ENCODE measurements at regions not wholly inside any gene's neighbourhood (a gene's known extent, or its start where the extent isn't known, plus 50 kb on each side); places are given as distances from the start of the nearest gene placed in this dataset.

GRCh38 chr3:181581656-181582055 lies 130.1 kb upstream of the SOX2 start:
- Mint-ChIP-seq H3K27ac (no peak overlapping the region), H3K4me1 (ENCODE audit: low read depth in 2 of 2) (no peaks in the 10 kb centered on the region), H3K27me3 (no peaks in the 10 kb centered on the region), H3K36me3 (ENCODE audit: insufficient read depth) (no peaks in the 10 kb centered on the region), H3K4me3 (no peak overlapping the region), H3K9me3 (peaks cover 1 to 3% of the 10 kb centered on the region in 2 donors)
- ATAC-seq (replicated peaks) (no peak), DNase-seq (no peak)

DNA sequence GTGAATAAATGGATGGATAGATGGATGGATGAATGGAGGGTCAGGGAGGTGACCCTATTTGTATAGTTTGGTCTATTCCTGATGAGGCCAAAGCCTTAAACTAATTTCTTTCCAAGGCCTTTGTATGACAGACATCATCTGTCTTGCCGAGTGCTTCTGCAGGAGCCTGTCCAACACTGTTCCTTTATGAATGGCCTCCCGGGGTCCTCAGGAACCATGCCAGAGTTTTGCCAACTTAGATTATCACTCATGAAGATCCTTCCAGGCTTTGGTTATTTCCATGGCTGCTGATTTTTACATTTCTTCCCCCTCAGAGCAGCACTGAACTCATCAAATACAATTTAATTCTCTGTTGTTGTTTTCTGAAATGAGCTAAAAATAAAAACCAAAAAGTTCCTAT lies 133.0 kb upstream of the SOX2 start:
- Mint-ChIP-seq H3K4me1 (ENCODE audit: low read depth in 2 of 2) (no peaks in the 10 kb centered on the region), H3K27ac (no peak overlapping the region), H3K4me3 (no peak overlapping the region), H3K36me3 (ENCODE audit: insufficient read depth) (no peaks in the 10 kb centered on the region), H3K27me3 (no peaks in the 10 kb centered on the region), H3K9me3 (peaks cover 0 to 2% of the 10 kb centered on the region in 2 donors)
- no peak for DNase-seq
- no peak for ATAC-seq (replicated peaks)

DNA sequence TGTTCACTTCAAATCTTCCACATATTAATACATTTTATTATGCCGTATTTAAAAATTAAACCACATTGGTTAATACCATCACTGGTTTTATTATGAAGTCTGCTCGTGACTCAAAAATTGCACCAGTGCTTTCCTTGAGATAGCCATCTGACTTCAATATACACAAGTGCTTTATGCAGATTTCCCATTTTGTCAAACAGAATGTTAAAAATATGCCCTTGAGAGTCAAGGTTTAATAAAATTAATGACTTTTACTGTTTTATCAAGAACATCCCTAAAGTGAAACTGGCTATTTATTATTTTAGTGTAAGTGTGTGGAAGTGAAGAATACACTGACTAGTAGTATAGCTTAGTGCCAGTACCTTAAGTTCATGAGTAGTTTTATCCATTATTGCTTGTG lies 139.3 kb upstream of the SOX2 start:
- Mint-ChIP-seq H3K4me3 (no peak overlapping the region), H3K27me3 (no peaks in the 10 kb centered on the region), H3K36me3 (ENCODE audit: insufficient read depth) (no peaks in the 10 kb centered on the region), H3K4me1 (ENCODE audit: low read depth in 2 of 2) (no peaks in the 10 kb centered on the region), H3K27ac (no peak overlapping the region), H3K9me3 (peaks cover 0 to 2% of the 10 kb centered on the region in 2 donors)
- no peak for ATAC-seq (replicated peaks)
- DNase-seq, result no peak

DNA sequence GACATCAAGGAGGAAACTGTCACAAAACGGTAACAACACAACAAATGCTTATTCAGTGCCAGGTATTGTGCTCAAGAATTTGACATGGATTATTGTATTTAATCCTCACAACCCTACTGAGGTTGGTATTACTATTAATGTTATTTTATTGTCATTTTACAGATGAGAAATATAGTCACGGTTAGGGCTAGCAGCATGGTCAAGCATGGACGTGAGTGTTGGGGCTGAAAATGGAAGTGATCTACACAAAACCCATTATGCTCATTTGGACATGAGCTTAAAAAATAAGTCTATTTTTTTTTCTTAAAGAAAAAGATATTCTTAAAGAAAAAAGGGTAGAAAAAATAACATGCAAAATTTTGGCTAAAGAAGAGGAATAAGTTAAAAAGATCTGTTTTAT lies 141.3 kb upstream of the SOX2 start:
- Mint-ChIP-seq H3K4me3 (no peak overlapping the region), H3K36me3 (ENCODE audit: insufficient read depth) (no peaks in the 10 kb centered on the region), H3K4me1 (ENCODE audit: low read depth in 2 of 2) (no peaks in the 10 kb centered on the region), H3K27ac (no peak overlapping the region), H3K9me3 (peaks cover 0 to 4% of the 10 kb centered on the region in 2 donors), H3K27me3 (no peaks in the 10 kb centered on the region)
- no peak for ATAC-seq (replicated peaks)
- DNase-seq, result no peak

GRCh38 chr3:181569356-181569940 lies 142.3 kb upstream of the SOX2 start:
- DNase-seq (no peak), ATAC-seq (replicated peaks) (no peak)
- H3K27me3 Mint-ChIP-seq, result no peaks in the 10 kb centered on the region
- no peak overlapping the region for H3K4me3 Mint-ChIP-seq
- H3K9me3 Mint-ChIP-seq, result peaks cover 0 to 4% of the 10 kb centered on the region in 2 donors
- no peaks in the 10 kb centered on the region for H3K4me1 Mint-ChIP-seq (ENCODE audit: low read depth in 2 of 2)
- H3K27ac Mint-ChIP-seq, result no peak overlapping the region
- no peaks in the 10 kb centered on the region for H3K36me3 Mint-ChIP-seq (ENCODE audit: insufficient read depth)

DNA sequence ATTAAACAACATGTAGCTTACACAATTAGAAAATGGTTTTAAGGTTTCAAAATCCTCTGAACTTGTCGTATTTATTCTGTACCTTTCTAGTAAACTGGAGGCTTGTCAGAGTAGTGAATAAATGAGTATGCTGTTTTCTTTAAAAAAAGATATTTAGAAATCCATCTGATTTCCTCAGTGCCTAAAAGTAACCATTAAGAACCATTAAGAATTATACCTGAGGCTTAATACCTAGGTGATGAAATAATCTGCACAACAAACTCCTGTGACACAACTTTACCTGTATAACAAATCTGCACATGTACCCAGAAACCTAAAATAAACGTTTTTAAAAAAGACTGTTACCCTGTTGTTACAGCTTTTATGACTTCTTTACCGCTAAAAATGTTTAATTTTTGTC lies 143.0 kb upstream of the SOX2 start:
- no peak overlapping the region for H3K27ac Mint-ChIP-seq
- H3K36me3 Mint-ChIP-seq (ENCODE audit: insufficient read depth), result no peaks in the 10 kb centered on the region
- no peak overlapping the region for H3K4me3 Mint-ChIP-seq

GRCh38 chr3:181568248-181568647 lies 143.5 kb upstream of the SOX2 start:
- Mint-ChIP-seq H3K36me3 (ENCODE audit: insufficient read depth) (no peaks in the 10 kb centered on the region), H3K27me3 (no peaks in the 10 kb centered on the region), H3K4me1 (ENCODE audit: low read depth in 2 of 2) (no peaks in the 10 kb centered on the region), H3K4me3 (no peak overlapping the region), H3K9me3 (peaks cover 0 to 3% of the 10 kb centered on the region in 2 donors), H3K27ac (no peak overlapping the region)
- ATAC-seq (replicated peaks) (no peak), DNase-seq (no peak)

More for the DNA sequence above, 143.0 kb upstream of the SOX2 start:
- peaks cover 0 to 2% of the 10 kb centered on the region in 2 donors for H3K9me3 Mint-ChIP-seq
- no peak for ATAC-seq (replicated peaks)
- no peaks in the 10 kb centered on the region for H3K27me3 Mint-ChIP-seq
- no peak for DNase-seq
- H3K4me1 Mint-ChIP-seq (ENCODE audit: low read depth in 2 of 2), result no peaks in the 10 kb centered on the region

GRCh38 chr3:181567311-181568075 lies 144.2 kb upstream of the SOX2 start:
- H3K36me3 Mint-ChIP-seq (ENCODE audit: insufficient read depth), result no peaks in the 10 kb centered on the region
- peaks cover 0 to 4% of the 10 kb centered on the region in 2 donors for H3K9me3 Mint-ChIP-seq
- ATAC-seq (replicated peaks), result no peak
- H3K27me3 Mint-ChIP-seq, result no peaks in the 10 kb centered on the region
- no peak overlapping the region for H3K27ac Mint-ChIP-seq
- H3K4me3 Mint-ChIP-seq, result no peak overlapping the region
- DNase-seq, result no peak
- no peaks in the 10 kb centered on the region for H3K4me1 Mint-ChIP-seq (ENCODE audit: low read depth in 2 of 2)

DNA sequence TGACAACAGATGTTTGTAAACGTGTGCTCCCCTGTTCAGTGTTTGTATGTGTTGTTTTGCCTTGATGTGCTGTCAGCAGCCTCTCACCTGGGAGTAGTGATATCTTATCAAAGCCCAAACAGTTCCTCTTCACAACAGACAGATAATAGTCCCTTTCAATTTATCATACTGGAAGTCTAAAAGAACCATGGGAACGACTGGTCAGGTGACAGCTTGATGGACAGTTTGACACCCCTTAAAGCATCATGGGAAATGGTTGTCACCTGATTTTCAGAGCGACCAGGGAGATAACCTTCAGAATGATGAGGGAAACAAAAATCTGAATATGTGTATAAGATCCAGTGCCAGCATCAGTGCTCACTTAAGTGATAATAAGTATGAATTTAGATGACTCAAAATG lies 146.3 kb upstream of the SOX2 start:
- Mint-ChIP-seq H3K4me1 (ENCODE audit: low read depth in 2 of 2) (no peaks in the 10 kb centered on the region), H3K36me3 (ENCODE audit: insufficient read depth) (no peaks in the 10 kb centered on the region), H3K27me3 (no peaks in the 10 kb centered on the region), H3K27ac (no peak overlapping the region), H3K4me3 (no peak overlapping the region), H3K9me3 (peaks cover 0 to 4% of the 10 kb centered on the region in 2 donors)
- ATAC-seq (replicated peaks) (no peak), DNase-seq (no peak)

DNA sequence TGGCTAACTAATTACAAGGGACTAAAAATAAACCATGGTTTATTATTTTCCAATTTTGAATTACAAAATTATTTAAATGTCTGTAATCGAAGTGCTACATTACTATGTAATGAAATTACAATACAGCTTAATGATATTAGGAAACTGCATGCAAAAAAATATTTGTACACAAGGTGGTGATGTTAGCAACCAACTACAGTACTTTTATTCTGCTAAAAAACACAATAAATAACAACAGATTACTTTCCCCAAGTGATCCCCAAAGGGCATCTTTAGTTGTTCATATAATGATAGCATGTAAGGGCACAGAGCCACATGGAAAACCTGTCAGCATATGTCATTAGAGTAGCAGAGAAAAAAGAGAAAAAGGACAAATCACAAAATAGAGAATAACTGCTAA lies 147.5 kb upstream of the SOX2 start:
- Mint-ChIP-seq H3K9me3 (peaks cover 0 to 4% of the 10 kb centered on the region in 2 donors), H3K4me1 (ENCODE audit: low read depth in 2 of 2) (no peaks in the 10 kb centered on the region), H3K27me3 (no peaks in the 10 kb centered on the region), H3K36me3 (ENCODE audit: insufficient read depth) (no peaks in the 10 kb centered on the region), H3K4me3 (no peak overlapping the region), H3K27ac (no peak overlapping the region)
- DNase-seq (no peak), ATAC-seq (replicated peaks) (no peak)

DNA sequence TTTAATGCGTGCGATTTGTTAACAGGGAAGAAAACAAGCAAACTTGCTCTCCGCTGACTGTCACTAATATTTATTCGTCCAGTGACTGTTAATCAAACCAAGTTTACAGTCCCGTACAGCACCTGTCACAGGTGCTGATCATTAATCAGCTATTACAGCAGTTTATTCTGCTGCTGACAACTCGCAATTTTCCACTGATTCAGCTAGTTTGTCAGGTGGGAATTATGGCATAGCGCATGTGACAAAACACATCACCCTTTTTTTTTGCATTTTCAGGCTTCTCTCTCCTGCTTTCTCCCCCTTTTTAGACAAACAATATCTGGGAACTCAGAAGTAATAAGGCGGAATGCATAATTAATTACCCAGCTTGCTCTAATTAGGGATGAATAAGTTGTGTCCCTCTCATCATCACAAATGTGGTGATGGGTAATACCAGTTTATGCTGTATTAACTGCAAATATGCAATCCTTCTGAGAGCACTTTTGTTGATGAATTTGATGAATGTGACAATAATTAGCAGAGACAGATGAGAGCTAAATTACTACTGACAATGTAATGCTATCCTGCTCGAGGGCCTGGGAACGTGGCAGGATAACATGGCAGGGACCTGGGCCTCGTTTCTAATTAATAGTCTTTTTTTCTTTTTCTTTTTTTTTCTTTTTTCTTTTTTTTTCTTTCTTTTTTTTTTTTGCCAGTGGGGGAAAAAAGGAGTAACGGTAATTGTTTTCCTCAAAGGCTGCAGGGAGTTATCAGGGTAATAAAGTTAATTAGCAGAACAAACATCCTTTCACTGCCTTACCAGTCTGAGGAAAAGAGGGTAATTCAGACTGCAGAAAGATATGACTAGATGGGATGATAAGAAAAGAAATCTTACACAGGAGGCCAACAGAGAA lies 150.3 kb upstream of the SOX2 start:
- ATAC-seq (replicated peaks) (no peak), DNase-seq (no peak)
- Mint-ChIP-seq H3K27ac (no peak overlapping the region), H3K27me3 (no peaks in the 10 kb centered on the region), H3K36me3 (ENCODE audit: insufficient read depth) (no peaks in the 10 kb centered on the region), H3K4me3 (no peak overlapping the region), H3K9me3 (peaks cover 0 to 4% of the 10 kb centered on the region in 2 donors), H3K4me1 (ENCODE audit: low read depth in 2 of 2) (no peaks in the 10 kb centered on the region)

DNA sequence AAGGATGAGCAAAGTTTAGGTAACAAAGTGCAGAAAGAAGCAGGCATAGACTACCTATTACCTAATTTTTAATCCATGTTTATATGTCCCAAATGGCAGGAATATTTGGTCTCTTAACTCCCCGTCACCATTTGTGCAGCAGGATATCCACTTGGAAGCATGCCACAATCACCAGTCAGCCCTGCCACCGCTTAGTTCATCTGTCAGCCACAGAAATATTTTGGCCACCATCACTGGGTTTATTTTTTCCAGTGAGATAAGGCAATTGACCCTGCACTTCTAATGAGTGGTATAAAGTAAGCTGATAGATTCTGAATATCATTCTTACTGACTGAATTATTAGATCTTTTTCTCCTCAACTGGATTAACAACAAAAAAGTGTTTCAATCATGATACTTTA lies 152.9 kb upstream of the SOX2 start:
- H3K27me3 Mint-ChIP-seq, result no peaks in the 10 kb centered on the region
- no peaks in the 10 kb centered on the region for H3K4me1 Mint-ChIP-seq (ENCODE audit: low read depth in 2 of 2)
- H3K36me3 Mint-ChIP-seq (ENCODE audit: insufficient read depth), result no peaks in the 10 kb centered on the region
- peaks cover 0 to 4% of the 10 kb centered on the region in 2 donors for H3K9me3 Mint-ChIP-seq
- H3K4me3 Mint-ChIP-seq, result no peak overlapping the region
- no peak for DNase-seq
- no peak for ATAC-seq (replicated peaks)
- no peak overlapping the region for H3K27ac Mint-ChIP-seq

DNA sequence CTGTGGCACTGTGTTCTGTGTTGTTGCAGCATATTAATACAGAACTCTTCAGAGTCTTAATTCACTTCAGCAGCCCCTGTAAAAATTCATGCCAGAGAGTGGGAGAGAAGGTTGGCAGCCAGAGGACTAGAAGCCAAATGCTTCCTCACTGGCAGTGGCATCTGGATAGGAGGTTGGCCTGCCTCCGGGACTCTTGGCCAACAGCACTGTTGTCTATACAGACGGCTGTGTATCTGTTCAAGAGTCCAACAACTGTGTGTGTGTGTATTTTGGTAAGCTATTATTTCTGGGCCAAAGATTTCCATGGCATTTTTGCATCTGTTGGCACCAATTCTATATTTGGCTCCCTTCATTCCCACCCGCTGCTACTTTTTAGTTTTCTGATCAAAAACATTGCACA lies 156.0 kb upstream of the SOX2 start:
- no peak overlapping the region for H3K27ac Mint-ChIP-seq
- DNase-seq, result no peak
- peaks cover 0 to 9% of the 10 kb centered on the region in 2 donors for H3K9me3 Mint-ChIP-seq
- ATAC-seq (replicated peaks), result no peak
- no peak overlapping the region for H3K4me3 Mint-ChIP-seq
- no peaks in the 10 kb centered on the region for H3K4me1 Mint-ChIP-seq (ENCODE audit: low read depth in 2 of 2)
- no peaks in the 10 kb centered on the region for H3K36me3 Mint-ChIP-seq (ENCODE audit: insufficient read depth)
- no peaks in the 10 kb centered on the region for H3K27me3 Mint-ChIP-seq
